ENCODE measurements at regions not wholly inside any gene's neighbourhood (a gene's known extent, or its start where the extent isn't known, plus 50 kb on each side); places are given as distances from the start of the nearest gene placed in this dataset.

- no peak for TF ChIP-seq CTCF (IDR thresholded peaks at IDR 0.05)
- TF ChIP-seq POLR2A (IDR thresholded peaks at IDR 0.05): no peak
These were observed 438.3 kb downstream of the NPIPA7 start for GRCh38 chr16:16817196-16817595.
